Right ventricle myocardium inferior (tissue), 1 donor: ENCODE measurements at regions not wholly inside any gene's neighbourhood (a gene's known extent, or its start where the extent isn't known, plus 50 kb on each side); places are given as distances from the start of the nearest gene placed in this dataset.

Experiments
- ATAC-seq: fragments of 200-7000 bp; cut with Tn5 transposase; one replicate; pipeline ENCODE4 v1.9.1; 2020; ENCODE audit warnings: mild to moderate bottlenecking, moderate library complexity
- DNase-seq: peaks from one replicate; pipeline ENCODE4 v3.0.0; 2021; ENCODE audit errors: missing footprints
- intact Hi-C: fragments of 100-400 bp; cut with DNase I; formaldehyde crosslinking; loops from one replicate; pipeline ENCODE4 v1.11.0; 2022
- donor health status: DM: no; HTN: yes; CAD: no; lungs with severe emphysema.

DNA sequence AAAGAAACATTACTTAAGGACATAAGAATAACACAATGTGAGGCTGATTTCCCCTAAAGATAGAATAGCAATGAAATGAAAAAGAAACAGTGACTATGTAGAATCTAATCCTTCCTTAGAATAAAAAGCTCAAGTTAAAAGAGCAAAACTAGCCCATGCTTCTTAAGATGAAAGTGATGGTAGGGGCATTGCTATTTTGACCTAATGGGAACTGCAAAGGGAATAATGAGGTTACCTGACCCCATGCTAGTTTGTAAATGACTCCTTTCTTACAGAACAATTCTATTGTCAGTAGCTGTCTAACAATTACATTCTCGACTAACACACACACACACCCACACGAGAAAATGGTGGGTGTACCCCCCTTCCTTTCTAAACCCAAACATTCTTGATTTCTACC, 575.8 kb downstream of the CSNK1G3 start:
- DNase-seq (no peak), ATAC-seq (no peak)
- intact Hi-C loops, result no loop called here

- DNase-seq (no peak), ATAC-seq (no peak)
- intact Hi-C loops, result no loop called here
These were observed 568.3 kb downstream of the CSNK1G3 start for GRCh38 chr5:124080256-124080655.

DNA sequence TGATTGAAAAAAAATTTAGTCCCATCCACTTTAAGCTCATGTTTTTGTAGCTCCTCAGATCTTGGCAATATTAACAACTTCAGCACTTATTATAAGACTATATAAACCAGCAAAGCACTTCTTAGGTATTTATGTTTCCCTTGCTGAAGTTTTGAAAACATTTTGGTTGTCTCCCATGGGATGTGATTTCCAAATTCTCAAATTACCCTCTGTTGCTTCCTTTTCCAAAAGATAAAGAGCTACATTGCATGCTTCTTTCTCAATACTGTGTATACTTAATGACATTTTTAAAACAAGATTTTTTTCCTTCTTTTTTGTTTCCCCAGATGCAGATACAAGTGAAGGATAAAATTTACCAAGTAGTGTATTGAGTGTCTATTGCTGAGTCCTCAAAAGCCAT, 567.1 kb downstream of the CSNK1G3 start:
- intact Hi-C loops, result no loop called here
- DNase-seq (no peak), ATAC-seq (no peak)

DNA sequence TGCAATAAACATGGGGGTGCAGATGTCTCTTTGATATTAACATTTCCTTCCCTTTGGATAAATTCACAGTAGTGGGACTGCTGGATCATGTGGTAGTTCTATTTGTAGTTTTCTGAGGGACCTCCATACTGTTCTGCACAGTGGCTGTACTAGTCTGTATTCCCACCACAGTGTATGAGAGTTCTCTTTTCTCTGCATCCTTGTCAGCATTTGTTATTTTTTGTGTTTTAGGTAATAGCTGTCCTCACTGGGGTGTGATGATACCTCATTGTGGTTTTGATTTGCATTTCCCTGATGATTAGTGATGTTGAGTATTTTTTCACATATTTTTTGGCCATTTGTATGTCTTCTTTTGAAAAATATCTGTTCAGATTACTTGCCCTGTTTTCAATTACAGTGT, 562.5 kb downstream of the CSNK1G3 start:
- intact Hi-C loops, result no loop called here
- DNase-seq, result no peak
- no peak for ATAC-seq

- ATAC-seq (no peak), DNase-seq (no peak)
- intact Hi-C loops, result no loop called here
These were observed 560.6 kb downstream of the CSNK1G3 start for GRCh38 chr5:124072570-124072969.

GRCh38 chr5:124071039-124071438, 559.1 kb downstream of the CSNK1G3 start:
- intact Hi-C loops, result no loop called here
- DNase-seq (no peak), ATAC-seq (no peak)

- intact Hi-C loops, result no loop called here
- ATAC-seq (no peak), DNase-seq (peak; percentile 55)
These were observed 553.5 kb downstream of the CSNK1G3 start for GRCh38 chr5:124065508-124065907.

DNA sequence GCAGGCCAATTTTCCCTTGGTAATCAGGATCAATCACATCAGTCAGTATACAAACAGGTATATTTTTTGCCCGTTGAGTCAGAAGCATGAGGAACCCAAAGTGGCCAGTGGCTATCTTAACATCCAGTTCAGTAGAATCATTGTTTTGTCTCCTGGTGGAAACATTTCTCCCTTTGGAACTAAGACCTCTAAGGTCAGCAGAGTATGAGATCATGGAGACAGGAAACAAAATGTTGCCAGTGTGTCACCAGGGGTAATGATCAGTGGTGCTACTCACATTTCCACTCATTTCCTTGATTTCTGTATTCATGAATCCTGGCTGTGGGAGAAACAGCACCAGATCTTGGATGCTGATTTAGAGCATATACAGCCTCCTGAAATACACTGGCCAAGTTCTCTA, 553.0 kb downstream of the CSNK1G3 start:
- intact Hi-C loops, result no loop called here
- ATAC-seq, result no peak
- no peak for DNase-seq

DNA sequence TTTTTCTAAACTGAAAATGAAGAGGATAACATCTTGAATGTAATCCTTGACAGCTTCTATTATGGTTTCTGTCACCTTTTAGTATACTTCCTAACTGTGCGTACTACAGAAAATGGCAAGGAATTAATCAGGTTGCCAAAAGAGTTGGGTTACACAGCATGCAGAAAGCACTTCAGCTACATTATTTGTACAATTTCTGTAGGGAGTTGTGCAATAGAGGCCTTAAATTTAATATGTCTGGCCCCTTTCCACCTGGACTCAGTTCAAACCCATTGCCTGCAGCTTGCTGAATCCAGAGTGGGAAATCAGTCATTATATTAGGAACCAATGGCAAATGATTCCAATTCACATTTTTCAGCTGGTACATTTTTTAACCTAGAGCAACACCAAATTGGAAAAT, 549.7 kb downstream of the CSNK1G3 start:
- DNase-seq (no peak), ATAC-seq (no peak)
- intact Hi-C loops, result no loop called here

- intact Hi-C loops, result no loop called here
- no peak for DNase-seq
- ATAC-seq, result no peak
These were observed 549.1 kb downstream of the CSNK1G3 start for GRCh38 chr5:124061068-124061430.

- DNase-seq (no peak), ATAC-seq (no peak)
- intact Hi-C loops, result no loop called here
These were observed 548.6 kb downstream of the CSNK1G3 start for GRCh38 chr5:124060413-124061067.

DNA sequence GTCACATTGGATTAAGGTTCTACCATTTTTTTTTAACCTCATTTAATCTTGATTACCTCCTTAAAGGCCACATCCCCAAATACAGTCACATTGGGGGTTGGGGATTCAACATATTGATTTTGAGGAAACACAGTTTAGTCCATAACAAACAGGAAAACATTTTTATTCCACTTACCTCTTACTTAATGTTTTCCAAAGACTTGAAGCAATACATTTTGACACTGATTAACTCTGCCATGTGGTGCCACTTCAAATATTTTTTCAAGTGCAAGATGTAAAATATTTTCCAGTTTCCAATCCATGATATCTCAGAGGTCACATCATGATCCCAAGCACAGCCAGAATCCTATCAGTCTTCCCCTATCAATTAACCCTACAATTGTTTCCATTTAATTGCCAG, 548.0 kb downstream of the CSNK1G3 start:
- ATAC-seq (no peak), DNase-seq (no peak)
- intact Hi-C loops, result no loop called here

- DNase-seq, result no peak
- intact Hi-C loops, result no loop called here
- no peak for ATAC-seq
These were observed 547.2 kb downstream of the CSNK1G3 start for GRCh38 chr5:124059200-124059599.

- no peak for ATAC-seq
- intact Hi-C loops, result no loop called here
- DNase-seq, result no peak
These were observed 545.8 kb downstream of the CSNK1G3 start for GRCh38 chr5:124057724-124058231.

DNA sequence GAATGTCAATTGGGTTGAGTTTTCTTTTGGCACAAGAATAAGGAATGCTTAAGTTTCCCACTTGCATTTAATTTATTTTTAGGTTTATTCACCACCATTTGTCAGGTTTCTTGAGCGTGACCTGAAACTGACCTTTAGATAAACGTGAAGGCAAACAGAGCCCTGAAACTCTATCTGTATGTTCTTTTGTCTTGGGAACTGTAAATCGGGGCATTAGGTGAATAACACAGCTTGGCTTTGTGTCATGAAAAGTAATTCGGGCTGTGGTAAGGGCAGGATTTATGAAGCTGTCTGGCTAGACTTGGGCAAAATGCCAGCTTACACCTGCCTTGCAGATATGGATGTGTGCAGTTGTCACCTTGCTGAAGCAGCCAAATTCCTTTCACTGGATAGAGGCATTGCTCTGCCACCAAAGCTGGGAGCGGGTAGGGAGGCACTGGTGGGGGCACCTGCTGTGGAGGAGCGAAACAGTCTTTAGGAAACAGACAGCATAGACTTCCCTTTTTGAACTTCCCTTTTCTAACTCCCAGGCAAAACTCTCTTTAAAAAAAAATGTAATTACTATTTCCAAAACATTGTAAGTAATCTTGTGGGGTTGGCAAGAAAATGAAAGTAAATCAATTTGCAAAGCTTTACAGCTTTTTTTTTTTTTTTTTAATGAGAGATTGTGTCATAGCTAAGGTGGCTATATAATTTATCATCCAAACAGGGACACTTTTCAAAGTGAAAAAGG, 545.2 kb downstream of the CSNK1G3 start:
- intact Hi-C loops, result no loop called here
- DNase-seq (peak; percentile 40), ATAC-seq (peak; percentile 51)

DNA sequence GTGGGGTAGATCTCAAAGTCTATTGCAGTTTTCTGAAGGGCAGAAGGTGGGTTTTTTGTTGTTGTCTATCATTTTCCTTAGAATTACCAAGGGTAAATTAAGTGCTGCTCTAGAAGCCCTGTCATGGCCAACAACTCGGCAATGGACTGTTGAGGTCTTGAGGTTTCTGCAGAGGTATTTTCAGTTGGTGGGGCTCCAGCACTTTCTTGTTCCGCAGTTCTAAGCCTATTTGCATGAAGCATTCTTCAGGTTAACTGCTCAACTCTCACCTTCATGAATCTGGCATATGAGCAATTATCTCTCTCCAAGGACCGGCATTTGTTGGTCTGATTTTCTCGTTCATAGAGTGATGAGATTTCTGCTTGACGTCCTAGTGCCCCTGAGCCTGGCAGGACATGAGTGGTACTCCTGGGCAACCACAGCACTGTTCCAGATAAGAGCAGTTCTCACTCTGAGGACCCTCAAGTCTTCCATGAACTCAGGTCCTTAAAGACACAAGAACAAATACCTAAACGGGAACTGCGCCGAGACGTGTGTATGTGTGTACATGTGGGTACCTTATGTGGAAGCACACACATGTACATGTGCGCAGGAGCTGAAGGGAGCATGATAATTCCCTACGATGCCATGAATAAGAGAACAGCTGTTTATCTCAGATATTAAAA, 544.5 kb downstream of the CSNK1G3 start:
- ATAC-seq (no peak), DNase-seq (no peak)
- intact Hi-C loops, result no loop called here

GRCh38 chr5:124055751-124056150, 543.8 kb downstream of the CSNK1G3 start:
- ATAC-seq (no peak), DNase-seq (no peak)
- intact Hi-C loops, result no loop called here

DNA sequence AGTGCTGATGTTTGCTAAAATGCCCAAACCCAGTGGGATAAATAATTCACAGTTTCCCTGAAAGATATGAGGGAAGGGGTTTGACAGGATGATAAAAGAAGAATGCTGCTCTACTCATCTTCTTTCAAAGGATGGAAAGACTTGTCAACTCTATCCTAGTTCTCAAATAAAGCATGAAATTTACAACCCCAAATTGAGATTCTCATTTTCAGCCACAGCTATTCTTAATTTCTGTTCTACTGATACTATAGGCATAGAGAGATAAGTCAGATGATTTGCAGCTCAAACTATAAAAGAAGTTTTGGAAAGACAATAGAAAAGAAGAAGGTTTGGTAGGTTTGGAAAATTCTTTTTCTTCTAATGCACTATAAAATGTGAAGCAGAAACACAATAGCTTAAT, 542.6 kb downstream of the CSNK1G3 start:
- no peak for DNase-seq
- intact Hi-C loops, result no loop called here
- ATAC-seq, result no peak

GRCh38 chr5:124053340-124053739, 541.4 kb downstream of the CSNK1G3 start:
- no peak for DNase-seq
- ATAC-seq, result no peak
- intact Hi-C loops, result no loop called here

DNA sequence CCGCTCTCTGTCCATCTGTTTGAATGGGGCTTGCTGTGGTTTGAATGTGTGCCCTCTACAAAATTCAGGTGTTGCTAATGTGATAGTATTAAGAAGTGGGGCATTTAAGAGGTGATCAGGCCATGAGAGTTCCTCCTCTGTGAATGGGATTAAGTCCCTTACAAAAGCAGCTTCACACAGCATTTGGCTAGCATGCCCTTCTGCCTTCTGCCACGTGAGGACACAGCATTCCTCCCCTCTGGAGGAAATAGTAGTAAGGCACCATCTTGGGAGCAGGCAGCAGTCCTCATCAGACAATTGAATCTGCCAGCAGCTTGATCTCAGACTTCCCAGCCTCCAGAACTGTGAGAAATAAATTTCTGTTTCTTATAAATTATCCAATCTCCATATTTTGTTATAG, 540.2 kb downstream of the CSNK1G3 start:
- ATAC-seq, result no peak
- intact Hi-C loops, result no loop called here
- no peak for DNase-seq
